Lung microvascular endothelial cell (primary cell): ENCODE measurements at regions not wholly inside any gene's neighbourhood (a gene's known extent, or its start where the extent isn't known, plus 50 kb on each side); places are given as distances from the start of the nearest gene placed in this dataset.

ENCODE experiments used
- DNase-seq, 2 donors: peaks; one replicate each; pipeline versions ENCODE4 v3.0.0 to v3.0.0-alpha.2; 2010; ENCODE audit warnings: low read depth in 2 of 2

DNA sequence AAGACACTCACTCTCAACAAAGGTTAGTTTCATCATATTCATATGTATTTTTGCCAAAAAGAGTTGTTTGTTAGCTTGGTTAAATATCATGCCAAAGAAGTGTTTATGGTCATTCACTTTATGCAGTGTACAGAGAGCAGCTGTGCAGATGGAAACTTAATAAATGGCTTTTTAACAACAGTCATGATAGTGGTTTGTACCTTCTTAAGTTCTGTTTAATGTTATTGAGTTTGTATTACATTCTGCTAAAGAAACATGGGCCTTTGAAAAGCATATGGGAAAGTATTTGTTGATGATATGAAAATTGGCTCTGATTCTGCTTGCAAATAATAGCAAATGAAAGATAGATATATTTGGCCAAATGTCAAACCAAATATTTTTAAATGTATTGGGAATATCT, 607.3 kb downstream of the NCAM2 start:
- DNase-seq: no peak

DNA sequence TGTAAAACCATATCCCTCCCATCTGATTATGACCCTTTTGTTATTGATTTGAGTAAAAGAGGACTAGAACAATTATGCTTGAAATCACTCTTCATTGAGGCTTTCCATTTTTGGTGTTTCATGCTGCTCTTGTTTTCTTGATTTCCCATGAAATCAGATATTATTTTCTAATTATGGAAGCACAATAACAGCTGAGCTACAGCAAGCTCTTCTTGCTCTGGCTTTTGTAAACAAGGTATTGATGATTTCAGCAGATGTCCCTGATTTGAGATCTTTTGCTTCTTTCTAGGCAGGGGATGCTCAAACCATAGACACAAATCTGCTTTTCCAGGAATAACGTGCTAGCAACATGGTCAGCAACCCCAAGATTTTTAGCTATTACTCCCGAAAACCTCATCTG, 607.8 kb downstream of the NCAM2 start:
- no peak for DNase-seq

DNA sequence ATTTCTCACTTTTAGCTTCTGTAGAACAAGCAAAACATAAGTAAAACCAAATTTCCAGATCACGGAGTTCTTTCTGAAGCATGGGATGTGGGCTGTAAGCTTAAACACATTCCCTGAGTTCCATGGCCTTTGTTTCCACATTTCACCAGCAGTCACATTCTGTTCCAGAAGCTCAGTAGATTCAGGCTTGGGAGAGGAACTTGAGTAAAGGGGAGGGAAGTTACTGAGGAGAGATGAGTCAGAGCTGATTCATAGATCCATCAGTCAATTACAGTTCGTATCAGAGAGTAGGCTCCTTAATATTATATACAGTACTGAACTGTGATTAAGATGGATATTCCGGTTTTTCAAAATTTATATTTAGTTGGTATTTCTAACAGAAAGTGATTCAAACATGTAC, 614.3 kb downstream of the NCAM2 start:
- DNase-seq: peak in 1 of 2 donors; percentile 29

DNA sequence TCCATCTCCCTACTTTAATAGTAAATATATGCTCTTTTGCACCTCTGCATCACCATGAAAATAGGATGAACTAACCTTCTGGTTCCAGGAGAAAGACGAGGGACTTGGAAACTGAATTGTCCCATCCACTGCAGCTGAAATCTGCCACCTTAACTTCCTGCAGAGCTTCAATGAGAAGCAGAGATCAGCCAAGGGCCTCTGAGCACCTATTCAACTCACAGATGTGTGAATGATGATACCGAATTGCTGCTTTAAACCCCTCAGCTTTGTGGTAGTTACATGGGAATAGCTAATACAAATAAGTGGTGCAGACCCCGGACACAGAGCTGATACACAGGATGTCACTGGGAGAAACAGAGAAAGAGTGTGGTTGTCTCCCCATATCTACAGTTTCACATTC, 616.8 kb downstream of the NCAM2 start:
- no peak for DNase-seq

DNA sequence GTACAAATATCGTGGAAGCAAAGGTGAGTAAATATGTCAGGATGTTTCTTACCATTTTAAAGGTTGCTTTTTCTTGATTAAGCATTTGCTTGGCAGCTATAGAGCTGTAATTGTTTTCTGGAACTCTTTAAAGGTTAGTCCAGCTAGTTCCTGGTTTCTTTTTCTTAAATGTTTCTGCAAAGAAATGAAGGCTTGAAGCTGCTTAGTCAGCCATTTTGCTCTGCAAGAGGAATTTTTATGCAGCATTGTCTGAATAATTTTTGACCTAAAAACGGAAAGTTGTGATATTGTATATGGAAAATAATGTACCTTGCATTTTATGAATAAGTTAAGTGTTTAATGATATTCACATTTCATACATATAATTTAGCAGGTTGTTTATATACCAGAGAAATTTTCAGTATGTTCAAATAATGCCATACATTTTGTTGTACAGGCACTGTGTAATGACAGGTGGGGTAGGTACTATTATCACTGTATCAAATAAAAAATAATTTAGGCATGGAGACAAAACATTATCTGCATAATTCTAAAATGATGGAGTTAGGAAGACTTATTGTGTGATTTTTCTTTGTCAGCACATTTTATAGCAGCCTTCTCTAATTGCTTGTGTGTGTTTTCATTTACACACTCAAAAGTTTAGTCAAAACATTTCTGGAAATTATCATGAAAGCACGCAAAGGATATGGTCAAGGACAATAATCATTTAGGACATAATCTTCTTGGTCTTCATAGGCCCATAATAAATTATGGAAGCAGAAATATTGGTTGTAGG, 624.4 kb downstream of the NCAM2 start:
- no peak for DNase-seq

DNA sequence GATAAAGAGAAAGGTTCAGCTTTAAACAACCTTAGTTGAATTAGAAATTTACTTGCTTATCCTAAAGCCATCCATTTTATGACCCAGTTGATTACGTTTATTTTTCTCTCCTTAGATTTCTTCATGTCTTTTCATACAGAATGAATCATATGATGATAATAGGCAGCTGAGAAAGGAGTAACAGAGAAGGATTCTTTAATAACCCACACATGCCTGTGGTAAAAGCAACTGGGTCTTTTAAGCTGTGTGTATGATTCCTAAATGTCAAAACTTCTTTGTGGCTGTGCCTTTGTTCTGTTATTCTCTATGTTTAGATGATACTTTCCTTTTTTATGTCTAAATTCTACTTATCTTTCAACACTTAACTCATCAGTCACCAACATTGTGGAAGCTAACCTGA, 626.5 kb downstream of the NCAM2 start:
- DNase-seq: no peak

DNA sequence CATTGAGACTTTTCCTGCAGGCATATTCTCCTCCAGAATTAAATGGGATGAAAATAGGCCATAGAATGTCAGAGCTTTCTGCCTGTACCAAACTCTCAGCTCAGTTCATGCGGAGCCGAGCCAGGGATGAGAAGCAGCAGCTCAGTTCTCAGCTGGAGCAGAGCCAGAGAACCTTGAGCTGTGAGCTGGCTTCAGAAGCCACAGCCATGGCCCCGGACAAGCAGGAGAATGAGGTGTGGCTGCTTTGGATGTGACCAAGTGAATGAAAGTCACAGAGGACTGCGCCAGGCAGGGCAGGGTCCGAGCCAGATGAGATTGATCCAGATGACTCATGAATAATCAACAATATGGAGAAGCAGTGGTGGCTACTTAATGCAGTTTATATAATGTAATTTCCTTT, 633.8 kb downstream of the NCAM2 start:
- DNase-seq: no peak

DNA sequence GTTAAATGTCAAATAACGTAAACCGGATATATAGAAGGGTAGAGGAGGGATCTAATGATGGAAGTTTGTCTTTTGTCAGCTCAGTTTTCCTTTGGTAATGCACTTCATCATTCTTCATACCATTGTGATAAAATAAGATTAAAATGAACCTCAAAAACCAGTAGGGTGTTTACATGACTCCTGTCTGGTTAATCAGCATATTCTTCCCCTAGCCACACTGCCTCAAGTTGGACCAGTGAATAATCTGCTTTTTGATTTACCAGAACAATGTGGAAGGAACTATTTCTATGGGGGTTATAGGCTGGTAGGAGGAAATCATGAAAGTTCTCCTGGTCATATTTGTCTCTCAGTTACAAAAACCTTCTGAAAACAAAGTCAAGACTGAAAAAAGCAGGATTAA, 634.7 kb downstream of the NCAM2 start:
- DNase-seq: no peak

DNA sequence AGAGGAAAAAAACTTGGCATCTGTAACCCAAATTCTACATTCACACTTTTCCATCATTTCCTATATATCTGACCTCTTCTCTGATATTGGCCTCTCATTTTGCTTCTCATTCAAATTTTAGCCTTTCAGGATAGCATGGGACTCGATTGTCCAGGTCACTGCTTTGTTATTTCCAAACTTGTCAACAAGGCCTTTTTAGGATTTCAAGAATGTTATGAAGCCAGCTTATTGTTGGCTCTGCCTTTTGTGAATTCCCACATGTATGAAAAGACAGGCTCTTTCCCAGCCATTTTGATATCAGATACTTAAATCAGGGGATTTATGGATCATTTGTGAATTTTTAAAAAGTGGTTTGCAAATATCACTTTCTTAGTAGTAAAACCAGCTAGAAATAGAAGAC, 663.5 kb downstream of the NCAM2 start:
- no peak for DNase-seq

DNA sequence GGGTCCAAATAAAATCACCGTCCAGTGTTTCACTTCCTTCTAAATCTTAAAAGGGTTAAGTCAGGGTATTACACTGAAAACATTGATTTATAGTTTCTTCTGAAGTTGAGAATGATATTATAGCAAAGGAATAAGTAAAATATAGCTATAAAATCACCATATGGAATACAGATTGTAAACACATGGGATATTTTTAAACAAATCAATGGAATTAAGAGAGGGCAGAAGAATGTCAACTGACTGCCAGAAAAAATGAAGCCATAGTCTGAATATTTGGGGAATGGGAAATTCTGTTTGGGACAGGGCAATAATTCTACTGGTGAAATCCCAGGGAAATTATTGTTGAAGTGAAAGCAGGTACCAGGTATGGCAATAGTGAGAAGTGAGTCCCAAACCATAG, 664.6 kb downstream of the NCAM2 start:
- no peak for DNase-seq

DNA sequence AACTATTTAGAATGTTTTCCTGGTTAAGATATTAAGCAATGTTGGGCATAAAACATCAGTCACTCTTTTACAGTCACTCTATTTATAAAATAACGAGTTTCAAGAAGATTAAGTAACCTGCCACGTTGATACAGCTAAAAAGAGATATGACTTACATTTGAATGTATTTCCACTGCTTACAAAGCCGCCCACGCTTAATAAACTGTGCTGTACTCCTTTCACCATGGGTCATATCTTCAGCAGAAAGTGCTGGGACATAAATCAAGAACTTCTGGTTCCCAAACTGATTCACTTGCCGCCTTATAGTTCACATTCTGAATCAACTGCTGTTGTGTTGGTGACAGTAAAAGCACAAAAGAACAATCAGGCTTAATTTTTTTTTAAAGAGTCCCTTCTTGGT, 666.7 kb downstream of the NCAM2 start:
- no peak for DNase-seq

DNA sequence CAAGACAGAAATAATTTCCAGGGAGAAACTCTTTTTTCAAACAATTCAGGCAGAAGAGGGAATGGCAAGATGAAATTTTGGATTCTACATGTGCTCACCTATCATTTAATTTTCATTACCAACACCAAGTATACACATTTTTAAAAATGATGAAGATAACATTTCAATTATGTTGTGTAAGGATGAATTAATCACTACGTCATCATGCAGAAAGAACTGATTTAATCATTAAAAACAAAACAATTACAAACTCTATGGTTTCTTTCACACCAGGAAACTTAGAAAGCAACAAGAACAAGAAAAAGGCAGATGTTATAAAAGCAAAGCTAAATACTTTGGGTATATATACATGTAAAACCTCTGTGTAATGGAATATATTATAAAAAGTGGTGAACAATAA, 668.5 kb downstream of the NCAM2 start:
- no peak for DNase-seq

DNA sequence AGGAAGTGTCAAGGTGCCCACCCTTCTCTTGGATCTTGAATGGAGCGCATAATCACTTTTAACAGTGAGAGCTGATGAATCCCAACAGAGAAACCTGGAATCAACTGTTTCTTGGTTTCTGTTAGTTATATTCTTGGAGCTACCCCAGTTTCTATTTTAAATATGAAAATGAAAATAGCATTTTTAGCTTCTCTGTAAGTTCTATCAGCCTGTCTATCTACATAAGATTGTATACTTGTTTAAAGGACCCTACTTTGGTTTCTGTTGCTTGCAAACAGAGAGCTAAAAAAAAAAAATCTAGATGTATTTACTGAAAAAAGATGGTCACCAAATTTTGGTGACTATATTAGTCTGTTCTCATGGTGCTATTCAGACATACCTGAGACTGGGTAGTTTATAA, 670.0 kb downstream of the NCAM2 start:
- no peak for DNase-seq

DNA sequence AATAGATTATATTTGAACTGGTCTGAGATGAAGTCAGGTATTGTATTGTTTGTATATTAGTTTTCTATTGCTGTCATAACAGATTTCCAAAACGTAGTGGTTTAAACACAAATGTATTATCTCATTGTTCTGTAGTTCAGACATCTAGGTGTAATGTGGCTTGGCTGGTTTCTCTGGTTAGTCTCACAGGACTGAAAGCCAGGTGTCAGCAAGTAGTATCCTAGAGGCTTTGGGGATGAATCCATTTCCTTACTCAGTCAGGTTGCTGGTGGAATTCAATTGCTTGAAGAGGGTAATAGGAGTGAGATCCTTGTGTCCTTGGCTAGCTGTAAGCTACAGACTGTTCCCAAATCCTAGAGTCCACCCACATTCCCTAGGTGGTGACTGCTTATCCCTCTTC, 675.8 kb downstream of the NCAM2 start:
- DNase-seq: no peak

DNA sequence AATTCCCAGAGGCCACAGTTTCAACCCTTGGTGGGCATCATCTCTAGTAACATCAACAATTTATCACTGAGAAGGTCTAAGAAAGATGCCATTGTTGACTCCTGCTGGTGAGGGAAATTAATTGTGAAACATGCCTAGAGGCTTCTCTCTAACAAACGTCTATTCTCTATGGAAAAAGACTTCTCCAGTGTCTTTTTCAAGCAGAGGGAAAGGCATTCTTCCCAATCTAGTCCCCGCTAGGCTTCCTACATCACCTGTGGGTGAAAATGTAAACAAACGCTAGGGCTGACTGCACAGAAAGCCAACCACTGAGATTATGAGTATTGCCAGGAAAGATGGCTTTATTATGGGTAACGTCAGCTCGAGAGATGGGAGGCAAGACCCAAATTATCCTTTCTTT, 677.4 kb downstream of the NCAM2 start:
- no peak for DNase-seq

DNA sequence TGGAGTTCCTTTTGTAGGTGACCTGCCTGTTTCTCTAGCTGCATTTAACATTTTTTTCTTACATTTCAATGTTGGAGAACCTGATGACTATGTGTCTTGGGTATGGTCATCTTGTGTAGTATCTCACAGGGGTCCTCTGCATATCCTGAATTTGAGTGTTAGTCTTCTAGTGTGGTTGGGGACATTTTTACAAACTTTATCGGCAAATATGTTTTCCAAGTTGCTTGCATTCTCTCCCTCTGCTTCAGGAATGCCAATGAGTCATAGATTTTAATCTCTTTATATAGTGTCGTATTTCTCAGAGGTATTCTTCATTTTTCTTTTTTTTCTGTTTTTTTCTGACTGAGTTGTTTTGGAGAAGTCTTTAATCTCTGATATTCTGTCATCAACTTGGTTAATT, 684.0 kb downstream of the NCAM2 start:
- no peak for DNase-seq

DNA sequence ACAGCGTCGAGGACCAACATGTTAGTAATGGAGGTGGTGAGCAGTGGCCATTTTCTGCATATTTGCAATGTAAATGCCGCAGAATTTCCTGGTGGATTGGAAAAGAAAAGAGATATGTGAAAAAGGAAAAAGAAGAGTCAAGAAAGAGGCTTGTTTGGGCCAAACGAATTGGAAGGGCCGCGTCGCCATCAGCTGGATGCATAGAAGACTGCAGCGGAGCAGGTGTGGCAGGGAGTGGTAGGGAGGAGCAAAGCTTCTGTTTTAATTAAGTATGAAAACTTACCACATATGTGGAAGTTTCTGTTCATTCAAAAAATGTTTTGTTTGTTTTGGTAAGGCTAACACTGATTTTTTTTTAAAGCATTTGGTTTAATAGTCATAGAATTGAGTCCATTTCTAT, 690.7 kb downstream of the NCAM2 start:
- DNase-seq: no peak

DNA sequence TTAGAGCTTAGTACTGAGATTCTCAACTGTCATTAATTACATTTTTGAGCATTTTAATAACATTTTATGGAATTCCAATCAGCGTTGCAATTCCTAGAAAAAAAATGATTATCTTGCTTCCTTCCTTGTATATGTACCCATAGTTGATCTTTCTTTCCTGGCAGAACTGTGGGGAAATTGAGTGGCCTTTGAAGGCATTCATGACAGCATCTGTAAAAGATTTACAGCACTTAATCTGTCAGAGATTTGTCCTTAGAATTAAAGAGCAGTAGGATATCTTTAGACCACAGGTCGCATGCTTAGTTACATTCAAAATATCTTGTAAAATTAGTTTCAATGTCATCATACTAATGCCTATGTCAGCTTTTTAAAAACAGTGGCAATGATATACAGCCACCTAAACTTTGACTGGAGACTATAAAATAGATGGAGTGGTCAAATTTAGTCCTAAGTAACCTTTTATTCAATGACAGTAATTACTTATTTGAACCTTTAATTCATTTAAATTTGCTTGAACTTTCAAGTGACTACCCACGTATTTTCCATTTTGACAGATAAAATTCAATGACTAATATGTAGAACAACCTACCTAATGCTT, 692.0 kb downstream of the NCAM2 start:
- no peak for DNase-seq

DNA sequence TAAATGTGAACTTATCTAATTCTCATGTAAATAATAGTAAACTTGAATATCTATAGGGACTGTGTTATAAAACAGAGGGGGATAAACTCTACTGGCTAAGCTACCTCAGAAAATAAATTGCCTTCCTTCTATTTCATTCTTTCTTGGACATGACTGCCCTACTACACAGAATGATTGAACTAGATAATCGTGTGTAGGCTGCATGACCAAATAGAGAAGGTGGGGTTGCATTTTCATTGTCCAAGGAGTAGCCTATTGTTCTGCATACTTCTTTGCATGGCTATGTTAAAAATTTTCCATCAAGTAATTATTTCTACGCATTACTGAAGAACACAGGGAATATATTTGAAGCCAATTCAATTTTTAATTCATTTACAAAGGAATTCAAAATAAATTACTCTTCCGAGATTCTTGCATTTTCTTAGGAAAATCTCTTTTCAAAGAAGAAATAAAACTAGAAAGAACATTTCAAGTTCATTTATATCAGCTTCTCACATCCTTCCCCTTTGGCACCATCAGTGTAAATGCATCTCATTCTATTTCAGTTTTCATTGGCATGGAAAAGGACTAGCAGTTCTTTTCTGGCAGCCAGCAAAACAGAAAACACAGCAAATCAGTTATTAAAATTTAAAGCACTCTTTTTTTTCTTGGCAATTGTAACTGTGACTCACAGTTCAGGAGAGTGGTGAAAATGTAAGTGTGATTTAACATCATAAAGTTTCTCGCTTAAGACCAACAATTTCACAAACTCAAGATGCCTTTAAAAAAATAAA, 714.7 kb downstream of the NCAM2 start:
- no peak for DNase-seq

DNA sequence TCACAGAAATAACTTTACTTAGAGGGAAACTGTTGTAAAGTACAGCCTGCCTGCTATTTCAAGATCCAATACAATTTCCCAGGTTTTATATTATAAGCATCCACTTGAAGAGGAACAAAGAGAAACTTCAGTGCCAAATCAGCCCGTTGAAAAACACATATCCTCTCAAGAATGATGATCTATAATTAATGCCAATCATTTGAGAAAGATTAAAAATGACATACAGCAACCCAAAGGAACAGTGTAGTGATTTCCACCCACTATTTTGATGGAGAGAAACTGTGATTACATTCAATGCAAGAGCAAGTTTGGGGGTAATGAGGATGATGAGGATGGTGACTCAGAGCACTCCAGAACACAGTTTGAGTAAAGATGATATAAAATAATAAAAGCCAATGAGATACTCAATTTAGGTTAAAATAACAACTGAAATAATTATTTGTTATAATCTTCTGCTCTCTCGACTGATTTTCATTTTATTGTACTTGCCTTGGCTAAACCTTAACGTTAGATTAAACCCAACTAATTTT, 715.5 kb downstream of the NCAM2 start:
- DNase-seq: no peak

DNA sequence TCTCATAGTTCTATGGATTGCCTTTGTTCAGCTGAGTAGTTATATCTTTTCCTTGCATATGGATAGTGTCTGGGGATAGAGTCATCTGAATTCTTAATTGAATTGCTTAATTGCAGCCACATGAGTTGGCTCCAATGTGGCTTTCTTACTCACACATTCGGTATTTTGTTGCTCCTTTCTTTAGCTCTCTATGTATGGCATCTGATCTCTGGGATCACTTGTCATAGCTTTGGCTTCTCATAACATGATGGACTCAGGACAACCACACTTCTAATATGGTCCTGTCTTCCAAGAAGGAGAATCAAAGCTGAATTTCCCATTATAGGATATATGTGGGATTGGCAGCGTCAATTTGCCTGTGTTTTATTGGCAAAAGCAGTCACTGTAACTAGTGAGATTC, 716.2 kb downstream of the NCAM2 start:
- DNase-seq: no peak

DNA sequence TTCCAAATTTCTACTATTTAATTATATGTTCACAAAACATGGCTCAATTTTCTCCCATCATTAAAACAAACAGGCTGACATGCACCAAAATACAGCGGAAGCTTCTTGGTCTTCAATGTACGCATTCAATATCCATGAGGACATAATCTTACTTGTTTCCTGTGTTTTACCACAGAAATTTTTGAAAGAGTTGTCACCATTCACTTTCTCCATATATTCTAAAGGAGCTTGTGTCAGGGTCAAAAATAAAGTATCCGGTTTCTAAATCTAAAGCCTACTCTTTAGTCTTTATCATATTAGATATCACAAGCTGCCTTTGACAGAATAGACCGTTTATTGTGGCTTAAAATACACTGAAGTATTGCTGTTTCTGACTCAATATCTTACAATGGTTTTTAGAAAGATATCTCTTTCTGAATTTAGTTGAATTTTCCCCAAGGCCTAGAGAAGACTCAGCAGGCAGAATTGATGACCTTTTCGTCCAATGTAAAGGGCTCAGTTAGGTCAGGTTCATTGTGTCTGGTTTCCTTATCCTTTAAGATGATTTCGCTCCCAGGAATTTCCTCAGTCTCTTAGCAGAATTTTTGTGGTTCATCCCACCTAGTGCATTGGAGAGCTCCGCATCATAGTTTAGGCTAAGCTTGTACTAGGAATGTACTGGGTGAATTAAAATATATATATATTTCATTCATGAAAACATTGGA, 717.2 kb downstream of the NCAM2 start:
- no peak for DNase-seq
